GM12878 (cell line): ENCODE measurements at regions not wholly inside any gene's neighbourhood (a gene's known extent, or its start where the extent isn't known, plus 50 kb on each side); places are given as distances from the start of the nearest gene placed in this dataset.

ENCODE experiments used
- ATAC-seq: fragments of 200-7000 bp; cut with Tn5 transposase; 3 replicates; pipeline ENCODE4 v1.9.1; 2020; ENCODE audit warnings: mild to moderate bottlenecking, moderate library complexity
- BruUV-seq: library from RNA; stranded (reverse); fragments of 400-500 nt; replicated peaks from 2 replicates; lab custom pipeline; 2021; lab: Mats Ljungman, UMichigan
- CTCF ChIA-PET: fragments of 300-600 bp; sonication (Branson Sonifier 250); formaldehyde crosslinking; extraction: SDS; loops from one replicate; lab custom pipeline; 2021; ENCODE audit warnings: inconsistent platforms; lab: Yijun Ruan, JAX
- POLR2A ChIA-PET: fragments of 350-600 bp; formaldehyde crosslinking; extraction: SDS; loops from one replicate; lab custom pipeline; 2021; ENCODE audit warnings: inconsistent platforms; lab: Charles Lee
- RAD21 ChIA-PET: fragments of 300-600 bp; sonication (Branson Sonifier 250); formaldehyde crosslinking; loops from one replicate; lab custom pipeline; 2023; ENCODE audit warnings: antibody characterized with exemption; ENCODE audit not compliant: unreplicated experiment; lab: Charles Lee
- SMC1A ChIA-PET: fragments of 300-600 bp; sonication (Branson Sonifier 250); formaldehyde crosslinking; loops from one replicate; lab custom pipeline; 2023; ENCODE audit not compliant: unreplicated experiment, uncharacterized antibody; lab: Charles Lee
- DNase-seq: peaks from one replicate; pipeline ENCODE4 v3.0.0-alpha.2; 2011; ENCODE audit warnings: low read depth, low spot score
- FAIRE-seq: peaks from 3 replicates; lab custom pipeline; 2011; peaks lifted over from hg19 to GRCh38; lab: Jason Lieb, UNC
- H2AFZ ChIP-seq: 2 replicates; pipeline ENCODE4 v1.6.0; 2011; ENCODE audit warnings: low read depth, low read length, control low read depth; ENCODE audit not compliant: control insufficient read depth
- H3K27ac ChIP-seq: 2 replicates; pipeline ENCODE4 v1.5.1; 2011; ENCODE audit warnings: control low read depth; ENCODE audit not compliant: control insufficient read depth, insufficient read depth
- H3K27me3 ChIP-seq, 2 experiments: replicated peaks in 1 of 2; 2 replicates each; pipeline versions ENCODE4 v1.6.0 to v1.6.1; 2011; ENCODE audit warnings: low read length in 1 of 2; ENCODE audit not compliant: control insufficient read depth in 2 of 2, insufficient read depth in 2 of 2
- H3K36me3 ChIP-seq, 2 experiments: 2 replicates each; pipeline ENCODE4 v1.5.1; 2011; ENCODE audit warnings: low read length in 1 of 2; ENCODE audit not compliant: control insufficient read depth in 2 of 2, insufficient read depth in 2 of 2
- H3K4me1 ChIP-seq: 2 replicates; pipeline ENCODE4 v1.6.1; 2011; ENCODE audit warnings: mild to moderate bottlenecking, low read length, moderate library complexity, mixed read lengths; ENCODE audit not compliant: control insufficient read depth, insufficient read depth
- H3K4me2 ChIP-seq: 2 replicates; pipeline ENCODE4 v1.6.0; 2011; ENCODE audit warnings: control low read depth; ENCODE audit not compliant: control insufficient read depth, insufficient read depth
- H3K4me3 ChIP-seq: fragments of 200-600 bp; sonication (generic); 2 replicates; pipeline ENCODE4 v1.5.1; 2016
- H3K79me2 ChIP-seq: 2 replicates; pipeline ENCODE4 v1.6.0; 2011; ENCODE audit warnings: low read length; ENCODE audit not compliant: control insufficient read depth, insufficient read depth
- H3K9ac ChIP-seq: 2 replicates; pipeline ENCODE4 v1.8.0; 2011; ENCODE audit warnings: low read length, control low read depth, mixed read lengths; ENCODE audit not compliant: control insufficient read depth, insufficient read depth
- H3K9me3 ChIP-seq: replicated peaks from 3 replicates; pipeline ENCODE4 v1.5.1; 2011; ENCODE audit warnings: mild to moderate bottlenecking, low read length; ENCODE audit not compliant: control insufficient read depth, insufficient read depth
- H4K20me1 ChIP-seq: 2 replicates; pipeline ENCODE4 v1.6.0; 2011; ENCODE audit not compliant: control insufficient read depth, insufficient read depth
- NKRF ChIP-seq: fragments of 450-650 bp; conservative IDR thresholded peaks from 2 replicates; pipeline ENCODE4 v1.6.1; 2017; ENCODE audit warnings: mild to moderate bottlenecking, moderate library complexity
- PML ChIP-seq: IDR thresholded peaks from 2 replicates; pipeline ENCODE4 v1.6.1; 2012; ENCODE audit warnings: low read length, inconsistent platforms
- RFX5 ChIP-seq: IDR thresholded peaks from 2 replicates; pipeline ENCODE4 v1.6.1; 2011; ENCODE audit warnings: low read depth, low read length, improper control_type of control experiment
- WGBS: methylation state at CpG from one replicate; pipeline ENCODE4 v1.1.6; 2016; ENCODE audit warnings: low lambda C conversion rate; ENCODE audit not compliant: insufficient replicate concordance, insufficient coverage; ENCODE audit errors: missing lambda C conversion rate; 5-methylcytosine and 5-hydroxymethylcytosine counted together
- in situ Hi-C: fragments of 300-500 bp; cut with MboI; formaldehyde crosslinking; loops from 9 replicates; pipeline ENCODE4 v1.14.3; 2018; ENCODE audit warnings: mixed read lengths
- intact Hi-C: fragments of 100-400 bp; cut with micrococcal nuclease; formaldehyde crosslinking; loops from one replicate; pipeline ENCODE4 v1.14.2; 2022; ENCODE audit not compliant: unreplicated experiment
- TF ChIP-seq, protein P1 (sequence below): fragments of 450-650 bp; IDR thresholded peaks from 2 replicates; pipeline ENCODE4 v1.6.1; 2017; ENCODE audit warnings: mild to moderate bottlenecking, moderate library complexity

DNA sequence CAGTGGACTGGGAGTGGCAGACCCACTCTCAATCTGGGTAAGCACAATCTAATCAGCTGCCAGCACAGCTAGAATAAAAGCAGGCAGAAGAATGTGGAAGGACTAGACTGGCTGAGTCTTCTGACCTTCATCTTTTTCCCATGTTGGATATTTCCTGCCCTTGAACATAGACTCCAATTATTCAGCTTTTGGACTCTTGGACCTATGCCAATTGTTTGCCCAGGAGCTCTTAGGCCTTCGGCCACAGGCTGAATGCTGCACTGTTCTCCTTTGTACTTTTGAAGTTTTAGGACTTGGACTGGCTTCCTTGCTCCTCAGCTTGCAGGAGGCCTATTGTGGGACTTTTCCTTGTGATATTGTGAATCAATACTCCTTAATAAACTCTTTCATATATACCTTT is 477.7 kb upstream of the ZNF385D start:
- DNase-seq, result no peak
- POLR2A ChIA-PET, result no interaction called here
- no peak overlapping the region for H2AFZ ChIP-seq
- H3K9ac ChIP-seq, result no peak overlapping the region
- in situ Hi-C loops, result no loop called here
- no TSS peak for BruUV-seq
- no peaks in the 10 kb centered on the region for H4K20me1 ChIP-seq
- H3K4me3 ChIP-seq, result no peak overlapping the region
- TF ChIP-seq PML (no peak), NKRF (no peak), RFX5 (no peak)
- TF ChIP-seq, protein P1, sequence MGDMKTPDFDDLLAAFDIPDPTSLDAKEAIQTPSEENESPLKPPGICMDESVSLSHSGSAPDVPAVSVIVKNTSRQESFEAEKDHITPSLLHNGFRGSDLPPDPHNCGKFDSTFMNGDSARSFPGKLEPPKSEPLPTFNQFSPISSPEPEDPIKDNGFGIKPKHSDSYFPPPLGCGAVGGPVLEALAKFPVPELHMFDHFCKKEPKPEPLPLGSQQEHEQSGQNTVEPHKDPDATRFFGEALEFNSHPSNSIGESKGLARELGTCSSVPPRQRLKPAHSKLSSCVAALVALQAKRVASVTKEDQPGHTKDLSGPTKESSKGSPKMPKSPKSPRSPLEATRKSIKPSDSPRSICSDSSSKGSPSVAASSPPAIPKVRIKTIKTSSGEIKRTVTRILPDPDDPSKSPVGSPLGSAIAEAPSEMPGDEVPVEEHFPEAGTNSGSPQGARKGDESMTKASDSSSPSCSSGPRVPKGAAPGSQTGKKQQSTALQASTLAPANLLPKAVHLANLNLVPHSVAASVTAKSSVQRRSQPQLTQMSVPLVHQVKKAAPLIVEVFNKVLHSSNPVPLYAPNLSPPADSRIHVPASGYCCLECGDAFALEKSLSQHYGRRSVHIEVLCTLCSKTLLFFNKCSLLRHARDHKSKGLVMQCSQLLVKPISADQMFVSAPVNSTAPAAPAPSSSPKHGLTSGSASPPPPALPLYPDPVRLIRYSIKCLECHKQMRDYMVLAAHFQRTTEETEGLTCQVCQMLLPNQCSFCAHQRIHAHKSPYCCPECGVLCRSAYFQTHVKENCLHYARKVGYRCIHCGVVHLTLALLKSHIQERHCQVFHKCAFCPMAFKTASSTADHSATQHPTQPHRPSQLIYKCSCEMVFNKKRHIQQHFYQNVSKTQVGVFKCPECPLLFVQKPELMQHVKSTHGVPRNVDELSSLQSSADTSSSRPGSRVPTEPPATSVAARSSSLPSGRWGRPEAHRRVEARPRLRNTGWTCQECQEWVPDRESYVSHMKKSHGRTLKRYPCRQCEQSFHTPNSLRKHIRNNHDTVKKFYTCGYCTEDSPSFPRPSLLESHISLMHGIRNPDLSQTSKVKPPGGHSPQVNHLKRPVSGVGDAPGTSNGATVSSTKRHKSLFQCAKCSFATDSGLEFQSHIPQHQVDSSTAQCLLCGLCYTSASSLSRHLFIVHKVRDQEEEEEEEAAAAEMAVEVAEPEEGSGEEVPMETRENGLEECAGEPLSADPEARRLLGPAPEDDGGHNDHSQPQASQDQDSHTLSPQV, result no peak
- TF ChIP-seq, all 136 proteins: peak for 0
- ChIA-PET CTCF (no interaction called here), RAD21 (no interaction called here), SMC1A (no interaction called here)
- H3K27me3 ChIP-seq, result no peaks in the 10 kb centered on the region; a peak in 1 of 4 replicates
- H3K27ac ChIP-seq, result no peak overlapping the region
- H3K79me2 ChIP-seq, result no peaks in the 10 kb centered on the region
- FAIRE-seq (no peak), ATAC-seq (no peak)
- 0% methylated on average over 1 of the region's 1 CpG for WGBS
- H3K36me3 ChIP-seq, result no peaks in the 10 kb centered on the region
- H3K4me2 ChIP-seq, result no peak overlapping the region
- no peaks in the 10 kb centered on the region for H3K9me3 ChIP-seq
- no peaks in the 10 kb centered on the region for H3K4me1 ChIP-seq
- intact Hi-C loops, result no loop called here
